Vagina (tissue), 2 donors: ENCODE measurements at regions not wholly inside any gene's neighbourhood (a gene's known extent, or its start where the extent isn't known, plus 50 kb on each side); places are given as distances from the start of the nearest gene placed in this dataset.

Experiments used
- CTCF ChIP-seq, 3 experiments: fragments of 450-650 bp in 2 of 3; fragments of 200-600 bp in 1 of 3; sonication (generic) in 1 of 3; IDR thresholded peaks; one replicate each; pipeline ENCODE4 v1.5.1; 2017 to 2019; ENCODE audit warnings: antibody characterized with exemption in 3 of 3, mild to moderate bottlenecking in 2 of 3, moderate library complexity in 2 of 3
- POLR2A ChIP-seq, 2 donors: fragments of 450-650 bp; IDR thresholded peaks; one replicate each; pipeline ENCODE4 v1.6.1; 2017; ENCODE audit warnings: antibody characterized with exemption in 2 of 2, mild to moderate bottlenecking in 2 of 2, moderate library complexity in 2 of 2

- no peak for TF ChIP-seq CTCF (IDR thresholded peaks at IDR 0.05)
- no peak for TF ChIP-seq POLR2A (IDR thresholded peaks at IDR 0.05)
Measured at GRCh38 chr21:18476639-18477038, 73.1 kb upstream of the TMPRSS15 start.
